Activated CD4-positive, alpha-beta T cell treated with anti-CD3 and anti-CD28 coated beads for 36 hours (primary cell): ENCODE measurements at regions not wholly inside any gene's neighbourhood (a gene's known extent, or its start where the extent isn't known, plus 50 kb on each side); places are given as distances from the start of the nearest gene placed in this dataset.

Experiments
- ATAC-seq: fragments of 200-7000 bp; cut with Tn5 transposase; one replicate; pipeline ENCODE4 v1.10.0; 2021; ENCODE audit warnings: mild to moderate bottlenecking, moderate library complexity
- CTCF ChIA-PET: fragments of 350-600 bp; sonication (Branson Sonifier 250); formaldehyde crosslinking; loops from one replicate; lab custom pipeline; 2021; ENCODE audit warnings: antibody characterized with exemption; lab: Charles Lee
- POLR2A ChIA-PET: fragments of 350-600 bp; sonication (Branson Sonifier 250); formaldehyde crosslinking; loops from one replicate; lab custom pipeline; 2021; ENCODE audit warnings: antibody characterized with exemption, inconsistent platforms; lab: Charles Lee
- DNase-seq: peaks from one replicate; pipeline ENCODE4 v3.0.0-alpha.2; 2020
- H3K27ac Mint-ChIP-seq: one replicate; pipeline ENCODE4 v1.8.0; 2021; ENCODE audit warnings: mixed read lengths
- H3K27me3 Mint-ChIP-seq: one replicate; pipeline ENCODE4 v1.8.0; 2021; ENCODE audit warnings: mixed read lengths
- H3K36me3 Mint-ChIP-seq: one replicate; pipeline ENCODE4 v1.8.0; 2021; ENCODE audit warnings: low read depth, mixed read lengths
- H3K4me1 Mint-ChIP-seq: one replicate; pipeline ENCODE4 v1.8.0; 2021; ENCODE audit warnings: mixed read lengths
- H3K4me3 Mint-ChIP-seq: one replicate; pipeline ENCODE4 v1.8.0; 2021; ENCODE audit warnings: mild to moderate bottlenecking, moderate library complexity, mixed read lengths
- H3K9me3 Mint-ChIP-seq: one replicate; pipeline ENCODE4 v1.8.0; 2021; ENCODE audit warnings: low read depth, mixed read lengths
- intact Hi-C, 2 experiments: fragments of 100-400 bp; cut with DNase I in 1 of 2; cut with micrococcal nuclease in 1 of 2; formaldehyde crosslinking; loops; one replicate each; pipeline versions ENCODE4 v1.14.2 to v1.15.1; 2022 to 2024; cut with DNase I, micrococcal nuclease

GRCh38 chr1:232301246-232301645 lies 328.7 kb downstream of the SIPA1L2 start:
- no peak for DNase-seq
- Mint-ChIP-seq H3K27ac (no peak overlapping the region), H3K4me3 (no peak overlapping the region), H3K9me3 (no peaks in the 10 kb centered on the region), H3K36me3 (no peaks in the 10 kb centered on the region), H3K27me3 (peaks cover 14% of the 10 kb centered on the region), H3K4me1 (no peaks in the 10 kb centered on the region)
- no peak for ATAC-seq
- intact Hi-C loops: no loop called here
- CTCF ChIA-PET: no interaction called here
- POLR2A ChIA-PET: no interaction called here

- no peak for ATAC-seq
- Mint-ChIP-seq H3K36me3 (no peaks in the 10 kb centered on the region), H3K27ac (no peak overlapping the region), H3K4me1 (no peaks in the 10 kb centered on the region), H3K4me3 (no peak overlapping the region), H3K27me3 (peaks cover 14% of the 10 kb centered on the region), H3K9me3 (no peaks in the 10 kb centered on the region)
- CTCF ChIA-PET: interaction anchor here (0.6 kb wide), 1 partner anchor 225 kb away, joined by 4 read pairs; no protein-coding TSS in a partner anchor
- no peak for DNase-seq
- POLR2A ChIA-PET: no interaction called here
- intact Hi-C loops: no loop called here
Observed at GRCh38 chr1:232300466-232300865, 329.5 kb downstream of the SIPA1L2 start.

- POLR2A ChIA-PET: no interaction called here
- CTCF ChIA-PET: interaction anchor here (0.7 kb wide), 1 partner anchor 616 kb away, joined by 3 read pairs; no protein-coding TSS in a partner anchor
- Mint-ChIP-seq H3K4me1 (no peaks in the 10 kb centered on the region), H3K36me3 (no peaks in the 10 kb centered on the region), H3K27ac (no peak overlapping the region), H3K27me3 (peaks cover 14% of the 10 kb centered on the region), H3K9me3 (no peaks in the 10 kb centered on the region), H3K4me3 (no peak overlapping the region)
- DNase-seq: no peak
- intact Hi-C loops: no loop called here
- no peak for ATAC-seq
Observed at GRCh38 chr1:232296461-232296860, 333.5 kb downstream of the SIPA1L2 start.

GRCh38 chr1:232293361-232293760 lies 336.6 kb downstream of the SIPA1L2 start:
- no peak for ATAC-seq
- POLR2A ChIA-PET: interaction anchor here (0.7 kb wide), 1 partner anchor 184 kb away, joined by 5 read pairs; no protein-coding TSS in a partner anchor
- H3K9me3 Mint-ChIP-seq: no peaks in the 10 kb centered on the region
- CTCF ChIA-PET: no interaction called here
- intact Hi-C loops: no loop called here
- H3K27me3 Mint-ChIP-seq: peaks cover 7% of the 10 kb centered on the region
- H3K27ac Mint-ChIP-seq: no peak overlapping the region
- no peaks in the 10 kb centered on the region for H3K4me1 Mint-ChIP-seq
- no peak for DNase-seq
- H3K36me3 Mint-ChIP-seq: no peaks in the 10 kb centered on the region
- no peak overlapping the region for H3K4me3 Mint-ChIP-seq

- POLR2A ChIA-PET: no interaction called here
Observed at GRCh38 chr1:232292818-232293217, 337.1 kb downstream of the SIPA1L2 start.

GRCh38 chr1:232292239-232292638 lies 337.7 kb downstream of the SIPA1L2 start:
- CTCF ChIA-PET: interaction anchor here (0.7 kb wide), 1 partner anchor 122 kb away, joined by 3 read pairs; no protein-coding TSS in a partner anchor
- H3K9me3 Mint-ChIP-seq: no peaks in the 10 kb centered on the region
- no peak overlapping the region for H3K27ac Mint-ChIP-seq
- ATAC-seq (no peak), DNase-seq (no peak)
- H3K27me3 Mint-ChIP-seq: peaks cover 7% of the 10 kb centered on the region
- H3K4me1 Mint-ChIP-seq: no peaks in the 10 kb centered on the region
- intact Hi-C loops: no loop called here
- H3K4me3 Mint-ChIP-seq: no peak overlapping the region
- H3K36me3 Mint-ChIP-seq: no peaks in the 10 kb centered on the region
- POLR2A ChIA-PET: no interaction called here

More at GRCh38 chr1:232292818-232293217, 337.1 kb downstream of the SIPA1L2 start:
- DNase-seq (no peak), ATAC-seq (no peak)
- Mint-ChIP-seq H3K9me3 (no peaks in the 10 kb centered on the region), H3K4me1 (no peaks in the 10 kb centered on the region), H3K4me3 (no peak overlapping the region), H3K36me3 (no peaks in the 10 kb centered on the region), H3K27me3 (peaks cover 7% of the 10 kb centered on the region), H3K27ac (no peak overlapping the region)
- intact Hi-C loops: no loop called here
- CTCF ChIA-PET: no interaction called here

- Mint-ChIP-seq H3K9me3 (no peaks in the 10 kb centered on the region), H3K27me3 (peaks cover 7% of the 10 kb centered on the region), H3K4me3 (no peak overlapping the region), H3K4me1 (no peaks in the 10 kb centered on the region), H3K36me3 (no peaks in the 10 kb centered on the region), H3K27ac (no peak overlapping the region)
- CTCF ChIA-PET: interaction anchor here (0.7 kb wide), 1 partner anchor 122 kb away, joined by 3 read pairs; no protein-coding TSS in a partner anchor
- intact Hi-C loops: no loop called here
- no peak for ATAC-seq
- DNase-seq: no peak
- POLR2A ChIA-PET: no interaction called here
Observed at GRCh38 chr1:232291681-232292080, 338.3 kb downstream of the SIPA1L2 start.

- Mint-ChIP-seq H3K27me3 (peaks cover 7% of the 10 kb centered on the region), H3K4me3 (no peak overlapping the region), H3K4me1 (no peaks in the 10 kb centered on the region), H3K36me3 (no peaks in the 10 kb centered on the region), H3K9me3 (no peaks in the 10 kb centered on the region), H3K27ac (no peak overlapping the region)
- CTCF ChIA-PET: no interaction called here
- ATAC-seq (no peak), DNase-seq (no peak)
- POLR2A ChIA-PET: no interaction called here
- intact Hi-C loops: no loop called here
Observed at GRCh38 chr1:232291261-232291660, 338.7 kb downstream of the SIPA1L2 start.

GRCh38 chr1:232290570-232290969 lies 339.4 kb downstream of the SIPA1L2 start:
- Mint-ChIP-seq H3K4me1 (no peaks in the 10 kb centered on the region), H3K9me3 (no peaks in the 10 kb centered on the region), H3K27ac (no peak overlapping the region), H3K4me3 (no peak overlapping the region), H3K27me3 (peaks cover 7% of the 10 kb centered on the region), H3K36me3 (no peaks in the 10 kb centered on the region)
- CTCF ChIA-PET: no interaction called here
- ATAC-seq: no peak
- POLR2A ChIA-PET: no interaction called here
- DNase-seq: no peak
- intact Hi-C loops: no loop called here

- Mint-ChIP-seq H3K9me3 (no peaks in the 10 kb centered on the region), H3K4me1 (no peaks in the 10 kb centered on the region), H3K4me3 (no peak overlapping the region), H3K27me3 (peaks cover 5% of the 10 kb centered on the region), H3K27ac (no peak overlapping the region), H3K36me3 (no peaks in the 10 kb centered on the region)
- DNase-seq: no peak
- ATAC-seq: no peak
- CTCF ChIA-PET: no interaction called here
- POLR2A ChIA-PET: no interaction called here
- intact Hi-C loops: no loop called here
Observed at GRCh38 chr1:232287676-232288569, 342.0 kb downstream of the SIPA1L2 start.

- ATAC-seq: no peak
- CTCF ChIA-PET: interaction anchor here (0.7 to 0.8 kb wide), 2 partner anchors 342 to 781 kb away, joined by 3 read pairs; no protein-coding TSS in a partner anchor
- POLR2A ChIA-PET: no interaction called here
Observed at GRCh38 chr1:232285138-232285537, 344.8 kb downstream of the SIPA1L2 start.

GRCh38 chr1:232283864-232284263 lies 346.1 kb downstream of the SIPA1L2 start:
- POLR2A ChIA-PET: no interaction called here

More at GRCh38 chr1:232285138-232285537, 344.8 kb downstream of the SIPA1L2 start:
- no peaks in the 10 kb centered on the region for H3K27me3 Mint-ChIP-seq
- no peak overlapping the region for H3K4me3 Mint-ChIP-seq
- intact Hi-C loops: no loop called here
- H3K9me3 Mint-ChIP-seq: no peaks in the 10 kb centered on the region
- no peak for DNase-seq
- H3K36me3 Mint-ChIP-seq: no peaks in the 10 kb centered on the region
- H3K27ac Mint-ChIP-seq: no peak overlapping the region
- no peaks in the 10 kb centered on the region for H3K4me1 Mint-ChIP-seq

More at GRCh38 chr1:232283864-232284263, 346.1 kb downstream of the SIPA1L2 start:
- no peaks in the 10 kb centered on the region for H3K4me1 Mint-ChIP-seq
- no peak overlapping the region for H3K4me3 Mint-ChIP-seq
- H3K27ac Mint-ChIP-seq: no peak overlapping the region
- no peaks in the 10 kb centered on the region for H3K36me3 Mint-ChIP-seq
- intact Hi-C loops: no loop called here
- H3K27me3 Mint-ChIP-seq: no peaks in the 10 kb centered on the region
- ATAC-seq (no peak), DNase-seq (no peak)
- CTCF ChIA-PET: no interaction called here
- no peaks in the 10 kb centered on the region for H3K9me3 Mint-ChIP-seq
